ENCODE measurements at regions not wholly inside any gene's neighbourhood (a gene's known extent, or its start where the extent isn't known, plus 50 kb on each side); places are given as distances from the start of the nearest gene placed in this dataset.

GRCh38 chr9:21670374-21670773 lies 132.1 kb upstream of the MTAP start:
- no peak for DNase-seq (ENCODE audit: low spot score)

- DNase-seq (ENCODE audit: low spot score): no peak
Observed at GRCh38 chr9:21672140-21672539, 130.3 kb upstream of the MTAP start.

- DNase-seq (ENCODE audit: low spot score): no peak
Observed at GRCh38 chr9:21672761-21673160, 129.7 kb upstream of the MTAP start.

DNA sequence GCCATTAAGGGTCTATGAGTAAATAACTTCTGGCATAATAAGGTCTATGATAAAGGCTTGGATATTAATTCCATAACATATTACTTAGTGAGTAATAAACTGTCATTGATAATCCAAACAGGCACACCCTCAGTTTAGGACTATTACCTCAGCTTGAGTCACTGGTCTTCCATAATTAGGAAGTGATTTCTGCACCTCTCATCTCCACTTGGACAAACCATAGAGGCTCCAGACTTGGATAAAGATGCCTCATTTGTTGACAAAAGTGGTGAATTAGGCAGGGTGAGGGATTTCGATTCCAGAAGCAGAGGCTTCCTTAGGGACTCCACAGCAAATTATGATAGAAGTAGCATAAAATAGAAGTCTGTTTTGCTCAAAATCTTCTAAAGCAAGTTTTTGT lies 127.5 kb upstream of the MTAP start:
- peak; percentile 19 for DNase-seq (ENCODE audit: low spot score)

DNA sequence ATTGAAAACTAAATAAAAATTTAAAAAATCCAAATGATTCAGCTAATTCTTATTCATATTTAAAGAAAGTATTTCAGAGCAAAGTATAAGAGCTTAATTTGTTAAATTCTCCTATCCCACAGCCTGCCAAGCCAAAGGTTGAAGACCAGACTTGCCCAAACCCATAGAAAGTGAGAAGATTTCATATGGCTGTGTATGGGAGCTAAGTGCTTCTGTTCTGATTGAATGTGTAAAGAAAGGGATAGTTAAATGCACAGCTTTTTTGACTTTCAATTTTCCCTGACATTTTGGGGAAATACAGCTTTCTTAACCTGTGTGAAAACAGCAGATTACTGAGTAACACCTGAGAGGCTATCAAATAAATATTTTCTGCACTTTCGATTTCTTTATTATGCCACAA lies 125.0 kb upstream of the MTAP start:
- DNase-seq (ENCODE audit: low spot score): no peak

DNA sequence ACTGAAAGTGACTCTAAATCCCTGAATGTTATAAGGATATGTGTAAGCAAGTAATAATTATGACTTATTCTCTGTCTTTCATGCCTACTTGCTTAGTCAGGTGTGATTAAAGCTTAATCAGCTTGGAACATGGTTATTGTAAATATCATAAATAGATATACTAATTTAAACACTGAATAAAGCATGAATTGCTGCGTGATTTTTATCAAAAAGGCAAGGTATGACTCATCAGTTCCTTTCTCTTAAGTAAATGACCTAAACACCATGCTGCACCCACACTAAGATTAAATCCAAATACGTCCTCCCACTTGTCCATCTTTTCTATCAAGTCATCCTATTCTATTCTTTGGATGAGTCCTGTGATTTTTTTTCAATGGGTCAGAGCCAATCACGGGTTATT lies 124.6 kb upstream of the MTAP start:
- DNase-seq (ENCODE audit: low spot score): peak; percentile 89

DNA sequence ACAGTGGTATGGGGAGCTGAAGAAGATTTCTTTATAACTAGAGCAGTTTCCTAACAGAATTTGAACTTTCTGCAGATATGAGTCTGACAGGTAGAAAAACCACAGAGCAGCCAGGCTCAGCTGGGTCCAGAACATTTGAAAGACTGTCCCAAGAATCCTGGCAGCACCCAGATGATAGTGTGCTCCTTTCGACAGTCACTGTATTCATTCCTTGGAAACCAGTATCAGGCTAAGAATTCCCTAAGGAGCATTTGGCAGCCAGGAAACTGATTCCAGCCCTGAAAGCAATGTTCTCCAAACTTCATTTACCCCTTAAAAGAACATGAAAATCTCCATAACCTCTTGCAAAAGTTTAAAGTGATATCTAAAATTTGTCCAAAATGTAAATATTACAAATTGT lies 123.0 kb upstream of the MTAP start:
- DNase-seq (ENCODE audit: low spot score): peak; percentile 17

- no peak for DNase-seq (ENCODE audit: low spot score)
Observed at GRCh38 chr9:21680590-21680989, 121.8 kb upstream of the MTAP start.

DNA sequence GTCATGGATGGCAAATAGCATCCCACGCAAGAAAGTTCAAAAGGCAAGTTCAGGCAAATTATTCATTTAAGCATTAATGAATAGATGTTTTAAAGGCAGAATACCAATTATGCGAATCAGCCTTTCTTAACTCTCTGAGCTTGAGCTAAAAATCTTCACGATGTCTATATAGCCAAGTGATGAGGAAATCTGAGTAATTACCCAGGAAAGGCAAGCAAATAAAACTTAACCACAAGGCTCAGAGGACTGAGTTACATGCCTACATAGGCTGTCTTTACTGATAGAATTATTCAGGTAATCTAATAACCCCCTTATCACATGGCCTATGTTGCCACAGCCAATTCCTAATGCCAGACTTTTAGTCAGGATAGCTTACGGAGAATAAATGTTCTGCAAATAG lies 120.8 kb upstream of the MTAP start:
- DNase-seq (ENCODE audit: low spot score): peak; percentile 55

DNA sequence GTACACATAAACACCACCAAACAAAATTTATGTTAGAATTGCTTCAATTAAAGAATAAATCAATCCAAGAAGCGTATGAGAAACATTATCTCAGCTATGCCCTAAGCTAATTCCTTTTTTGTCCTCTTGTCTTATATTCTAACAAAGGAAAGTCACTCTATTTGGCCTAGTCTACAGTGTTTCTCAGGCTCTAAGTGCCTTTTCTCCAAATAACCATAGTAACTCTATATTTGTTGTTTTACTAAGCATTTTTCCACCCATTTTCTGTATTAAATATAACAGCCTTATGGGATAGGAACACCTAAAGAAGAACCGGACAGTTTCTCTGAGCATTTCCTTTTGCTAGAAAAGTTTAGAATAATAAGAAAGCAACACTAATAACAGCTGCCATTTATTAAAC lies 120.1 kb upstream of the MTAP start:
- no peak for DNase-seq (ENCODE audit: low spot score)

DNA sequence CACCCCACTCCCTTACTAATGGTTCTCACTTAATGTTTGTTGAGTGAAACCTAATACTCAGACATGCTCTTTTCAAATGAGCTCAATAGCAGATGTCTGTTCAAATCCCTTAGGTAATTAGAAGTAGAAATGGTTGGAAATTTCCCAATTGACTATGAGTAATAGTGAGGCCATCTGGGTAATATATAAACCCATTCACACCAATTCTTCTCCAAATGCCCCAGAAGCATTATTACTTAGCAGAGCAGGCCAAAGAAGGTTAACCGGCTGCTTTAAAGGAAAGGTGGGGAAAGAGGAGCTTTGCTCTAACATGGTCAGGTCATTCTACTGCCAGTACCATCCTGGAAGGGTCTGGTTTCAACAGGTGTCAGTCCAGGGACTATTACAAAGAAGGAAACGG lies 119.5 kb upstream of the MTAP start:
- no peak for DNase-seq (ENCODE audit: low spot score)

DNA sequence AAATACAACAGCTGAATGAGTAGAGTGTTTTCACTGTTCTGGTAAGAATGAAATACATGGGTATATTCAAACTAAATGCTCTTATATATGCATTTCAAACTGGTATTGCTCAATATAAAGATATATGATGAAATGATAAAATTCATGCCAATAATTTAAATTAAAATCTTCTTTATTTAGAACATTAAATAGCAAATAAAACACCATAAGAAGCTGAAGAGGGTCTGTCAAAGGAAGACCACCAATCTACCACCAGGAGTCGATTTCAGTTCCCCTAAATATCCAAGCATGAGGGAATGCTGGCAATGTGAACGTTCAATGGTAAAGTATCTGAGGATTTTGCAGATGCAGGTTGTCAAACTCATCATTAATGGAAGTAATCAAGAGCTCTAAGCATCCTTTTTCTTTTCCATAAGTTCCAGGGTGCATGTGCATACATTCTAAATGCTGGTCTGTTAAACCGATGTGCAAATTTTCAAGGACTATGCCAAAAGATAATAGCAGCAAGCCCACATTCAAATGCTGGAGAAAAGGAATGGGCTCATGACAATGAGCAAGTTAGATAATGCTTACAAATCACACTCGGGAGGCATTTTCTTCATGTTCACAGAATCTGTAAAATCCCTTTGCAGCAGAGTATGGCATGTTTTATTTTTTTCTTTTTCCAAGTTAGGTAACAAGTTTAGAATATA lies 118.8 kb upstream of the MTAP start:
- no peak for DNase-seq (ENCODE audit: low spot score)

GRCh38 chr9:21684231-21684630 lies 118.2 kb upstream of the MTAP start:
- DNase-seq (ENCODE audit: low spot score): no peak

DNA sequence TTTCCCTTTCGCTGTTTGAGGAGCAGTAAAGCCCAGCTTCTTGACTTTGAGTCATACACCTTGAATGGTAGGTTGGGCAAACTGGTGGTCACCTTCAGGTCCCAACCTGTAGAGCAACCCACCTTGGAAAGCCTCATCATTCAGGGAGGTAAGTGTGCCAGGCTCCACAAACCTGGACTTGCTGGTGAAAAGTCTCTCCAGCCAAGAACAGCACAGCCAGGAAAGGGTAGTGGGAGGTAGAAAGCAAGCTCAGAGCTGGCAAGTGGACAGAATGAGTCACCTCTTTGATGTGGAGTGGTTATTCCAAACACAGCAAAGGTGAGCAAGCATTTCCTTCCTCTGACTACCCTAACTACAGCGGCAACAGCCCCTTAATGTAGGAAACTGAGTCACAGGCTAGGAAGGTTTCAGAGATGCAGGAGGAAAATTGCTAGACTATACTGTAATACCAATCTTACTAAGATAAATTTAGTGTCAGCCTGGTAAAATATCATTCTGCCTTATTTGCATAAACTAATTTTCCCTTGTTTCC lies 117.5 kb upstream of the MTAP start:
- DNase-seq (ENCODE audit: low spot score): peak; percentile 100

DNA sequence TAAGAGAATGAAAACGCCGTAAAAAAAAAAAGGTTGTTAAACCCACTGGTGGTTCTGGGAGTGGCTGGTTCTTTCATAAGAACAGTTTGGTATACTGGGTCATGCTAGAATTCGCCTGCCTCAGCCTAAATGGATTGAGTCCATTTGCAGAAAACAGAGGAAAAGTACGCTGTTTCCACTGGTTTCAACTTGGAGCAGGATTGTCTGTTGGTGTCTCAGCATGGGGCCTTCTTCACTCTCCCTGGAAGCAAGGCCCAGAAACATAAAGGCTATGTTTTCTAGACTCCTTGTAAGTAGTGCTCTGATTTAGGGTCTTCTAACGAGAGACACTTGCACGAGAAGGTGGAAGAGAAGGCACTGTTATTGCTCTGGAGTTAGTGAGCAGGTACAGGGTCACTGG lies 116.9 kb upstream of the MTAP start:
- no peak for DNase-seq (ENCODE audit: low spot score)

DNA sequence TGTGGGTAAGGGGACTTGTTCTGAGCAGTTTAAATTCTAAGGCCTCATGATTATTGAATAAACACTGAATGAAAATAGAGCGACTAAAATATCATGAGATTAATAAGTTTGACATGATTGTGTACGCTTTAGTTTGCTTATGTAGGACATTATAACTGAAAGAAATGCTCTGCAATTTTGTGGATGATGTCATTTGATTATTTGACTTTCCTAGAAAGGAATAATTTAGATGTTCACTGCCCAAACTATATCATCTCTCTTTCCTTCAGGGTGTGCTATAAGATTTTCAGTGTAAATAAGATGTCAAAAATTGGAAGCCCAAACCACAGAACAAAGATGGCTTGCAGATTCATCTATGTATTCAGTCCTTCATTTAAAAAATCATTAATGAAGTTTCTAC lies 115.7 kb upstream of the MTAP start:
- DNase-seq (ENCODE audit: low spot score): no peak

DNA sequence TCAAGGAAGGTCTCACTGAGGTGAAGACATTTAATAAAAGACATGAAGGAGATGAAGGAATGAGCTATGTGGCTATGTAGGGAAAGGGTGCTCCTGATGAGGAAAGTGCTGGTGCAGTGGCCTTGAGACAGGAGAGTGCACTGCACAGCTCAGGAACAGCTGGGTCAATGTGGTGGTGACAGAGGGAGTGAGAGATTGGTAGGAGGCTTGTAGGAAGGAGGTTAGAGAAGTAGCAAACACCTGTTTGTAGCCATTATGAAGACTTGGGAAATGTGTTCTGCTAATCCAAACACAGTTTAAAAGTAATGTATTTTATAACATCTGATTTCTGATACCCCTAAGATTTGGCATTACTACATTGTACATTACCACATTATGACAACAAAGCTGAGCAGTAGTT lies 115.1 kb upstream of the MTAP start:
- no peak for DNase-seq (ENCODE audit: low spot score)

DNA sequence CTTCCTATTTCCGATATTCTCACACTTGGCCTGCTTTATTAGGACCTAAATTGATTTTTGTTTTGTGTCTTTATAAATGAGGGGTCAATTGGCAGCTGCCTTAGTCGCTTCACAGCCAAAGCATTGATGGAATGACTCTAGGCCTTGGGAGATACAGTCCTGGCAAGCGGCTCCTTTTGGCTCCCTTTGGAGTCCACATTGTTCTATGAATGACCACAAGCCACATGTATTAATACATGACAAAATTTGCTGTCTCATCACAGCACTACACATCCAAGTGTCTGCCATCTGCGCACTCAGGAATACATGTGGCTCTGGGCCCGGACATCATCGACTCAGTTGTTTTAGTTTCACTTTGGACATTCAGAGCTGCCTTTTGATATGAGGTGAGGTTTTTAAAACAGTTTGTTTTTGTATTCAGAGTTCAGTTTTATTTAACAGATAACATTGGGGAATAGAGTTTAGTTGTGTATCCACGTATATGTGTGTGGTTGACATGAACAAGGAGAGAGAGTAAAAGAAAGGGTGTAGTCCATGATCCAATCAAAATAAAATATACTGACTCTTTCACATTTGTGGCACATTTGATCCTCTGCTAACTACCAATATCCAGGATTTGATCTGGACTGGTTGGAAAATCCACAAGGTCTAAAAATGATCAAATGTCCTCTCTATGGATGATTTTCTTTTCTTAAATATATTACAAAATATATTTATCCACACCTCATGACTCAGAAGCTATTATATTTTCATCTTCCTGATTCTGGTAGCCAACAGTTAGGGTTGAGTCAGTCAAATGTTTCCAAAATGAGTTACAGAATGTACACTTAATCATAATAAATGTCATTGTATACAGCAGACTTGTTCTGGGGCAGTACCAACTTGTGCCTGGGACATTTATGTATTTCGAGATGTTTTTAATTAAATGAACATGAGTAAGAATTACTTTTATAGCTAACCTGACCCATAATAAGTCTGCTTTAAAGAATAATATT lies 114.0 kb upstream of the MTAP start:
- peak; percentile 84 for DNase-seq (ENCODE audit: low spot score)

DNA sequence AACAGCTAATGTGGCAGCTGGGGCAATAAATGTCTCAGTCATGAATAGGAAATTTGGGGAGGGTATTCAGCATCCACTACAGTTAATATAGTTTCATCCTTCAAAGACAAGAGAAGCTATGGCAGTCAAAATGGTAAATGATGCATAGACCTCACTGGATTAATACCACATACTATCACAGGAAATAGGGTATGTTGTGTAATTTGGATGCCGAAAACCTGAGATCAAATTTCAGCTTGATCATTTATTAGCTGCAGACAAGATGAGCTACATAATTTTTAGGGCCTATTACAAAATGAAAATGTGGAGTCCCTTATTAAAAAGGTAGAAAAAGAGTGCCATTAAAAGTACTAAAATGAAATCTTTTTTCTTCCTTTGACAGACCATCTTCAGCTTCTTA lies 112.6 kb upstream of the MTAP start:
- DNase-seq (ENCODE audit: low spot score): no peak

GRCh38 chr9:21690561-21690960 lies 111.9 kb upstream of the MTAP start:
- no peak for DNase-seq (ENCODE audit: low spot score)

- DNase-seq (ENCODE audit: low spot score): no peak
Observed at GRCh38 chr9:21692390-21692789, 110.0 kb upstream of the MTAP start.

- DNase-seq (ENCODE audit: low spot score): no peak
Observed at GRCh38 chr9:21694424-21694823, 108.0 kb upstream of the MTAP start.

DNA sequence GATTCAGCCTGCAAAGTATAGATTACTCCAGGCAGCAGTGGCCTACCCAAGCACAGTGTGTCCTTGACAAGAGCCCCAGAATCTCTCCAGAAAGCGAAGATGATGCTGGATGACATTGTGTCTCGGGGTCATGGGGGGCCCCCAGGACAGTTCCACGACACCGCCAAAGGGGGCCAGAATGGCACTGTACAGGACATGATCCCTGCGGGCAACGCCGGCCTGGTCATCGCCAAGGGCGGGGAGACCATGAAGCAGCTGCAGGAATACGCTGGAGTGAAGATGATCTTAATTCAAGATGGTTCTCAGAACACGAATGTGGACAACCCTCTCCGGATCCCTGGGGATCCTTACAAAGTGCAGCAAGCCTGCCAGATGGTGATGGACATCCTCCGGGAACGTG lies 107.0 kb upstream of the MTAP start:
- no peak for DNase-seq (ENCODE audit: low spot score)

All from kidney capillary endothelial cell (primary cell).